HG02759 (cell line): ENCODE measurements at regions not wholly inside any gene's neighbourhood (a gene's known extent, or its start where the extent isn't known, plus 50 kb on each side); places are given as distances from the start of the nearest gene placed in this dataset.
A peak's percentile ranks its signal among the peaks of the same experiment; 100 is the strongest.
"Not testable (repeated sequence)": the region's sequence is repeated elsewhere in the genome, so short reads cannot be mapped to it uniquely, and the experiment has no call there.

Experiments
- ATAC-seq: cut with Tn5 transposase; IDR thresholded peaks from one replicate; pipeline ENCODE4 v1.9.1; 2021; ENCODE audit warnings: mild to moderate bottlenecking, moderate library complexity; ENCODE audit not compliant: unreplicated experiment

GRCh38 chr6:37580176-37580955 is 80.7 kb upstream of the CCDC167 start:
- no peak for ATAC-seq

GRCh38 chr6:37579444-37580067 is 79.9 kb upstream of the CCDC167 start:
- ATAC-seq, result no peak

- ATAC-seq, result no peak
These were observed 78.4 kb upstream of the CCDC167 start for GRCh38 chr6:37578104-37578503.

- no peak for ATAC-seq
These were observed 76.6 kb upstream of the CCDC167 start for GRCh38 chr6:37576336-37576737.

- no peak for ATAC-seq
These were observed 75.5 kb upstream of the CCDC167 start for GRCh38 chr6:37575221-37575620.

- ATAC-seq, result no peak
These were observed 72.6 kb upstream of the CCDC167 start for GRCh38 chr6:37572334-37572733.

GRCh38 chr6:37570482-37571133 is 70.9 kb upstream of the CCDC167 start:
- no peak for ATAC-seq

- no peak for ATAC-seq
These were observed 70.2 kb upstream of the CCDC167 start for GRCh38 chr6:37569743-37570481.

- ATAC-seq, result no peak
These were observed 69.6 kb upstream of the CCDC167 start for GRCh38 chr6:37569317-37569716.

GRCh38 chr6:37566950-37567349 is 67.3 kb upstream of the CCDC167 start:
- no peak for ATAC-seq

- peak; percentile 55 for ATAC-seq
These were observed 66.6 kb upstream of the CCDC167 start for GRCh38 chr6:37566111-37566949.

- ATAC-seq, result no peak
These were observed 65.8 kb upstream of the CCDC167 start for GRCh38 chr6:37565267-37566110.

GRCh38 chr6:37562926-37563288 is 63.2 kb upstream of the CCDC167 start:
- ATAC-seq, result not testable (repeated sequence)

GRCh38 chr6:37561361-37561760 is 61.7 kb upstream of the CCDC167 start:
- no peak for ATAC-seq

- ATAC-seq, result no peak
These were observed 61.0 kb upstream of the CCDC167 start for GRCh38 chr6:37560737-37561103.

- no peak for ATAC-seq
These were observed 59.8 kb upstream of the CCDC167 start for GRCh38 chr6:37559501-37559900.

GRCh38 chr6:37559050-37559449 is 59.4 kb upstream of the CCDC167 start:
- ATAC-seq, result no peak

GRCh38 chr6:37558646-37559045 is 59.0 kb upstream of the CCDC167 start:
- ATAC-seq, result no peak

- no peak for ATAC-seq
These were observed 58.5 kb upstream of the CCDC167 start for GRCh38 chr6:37558168-37558567.

- no peak for ATAC-seq
These were observed 58.0 kb upstream of the CCDC167 start for GRCh38 chr6:37557645-37558114.
